ENCODE measurements at regions not wholly inside any gene's neighbourhood (a gene's known extent, or its start where the extent isn't known, plus 50 kb on each side); places are given as distances from the start of the nearest gene placed in this dataset.

DNA sequence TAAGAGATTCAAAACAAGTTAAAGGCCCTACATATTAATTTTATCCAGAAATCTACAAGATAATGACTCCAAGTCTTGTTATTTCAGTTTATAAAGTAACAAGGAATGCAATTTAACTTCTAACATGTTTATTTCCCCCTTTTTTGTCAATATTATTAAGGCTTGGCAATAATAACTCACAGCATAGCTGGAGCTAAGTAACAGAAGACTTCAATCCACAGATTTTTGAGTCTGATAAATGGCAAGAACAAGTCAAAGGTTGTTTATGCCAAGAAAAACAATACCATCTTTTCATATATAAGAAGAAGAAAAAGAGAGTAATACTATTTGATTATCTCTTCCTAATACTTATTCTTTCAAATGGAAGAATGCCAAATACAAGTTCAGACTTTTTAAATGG, 631.0 kb upstream of the CCDC54 start:
- no peak for TF ChIP-seq EZH2 (IDR thresholded peaks at IDR 0.05; ENCODE audit: borderline replicate concordance, low read length)
- TF ChIP-seq, protein P1, sequence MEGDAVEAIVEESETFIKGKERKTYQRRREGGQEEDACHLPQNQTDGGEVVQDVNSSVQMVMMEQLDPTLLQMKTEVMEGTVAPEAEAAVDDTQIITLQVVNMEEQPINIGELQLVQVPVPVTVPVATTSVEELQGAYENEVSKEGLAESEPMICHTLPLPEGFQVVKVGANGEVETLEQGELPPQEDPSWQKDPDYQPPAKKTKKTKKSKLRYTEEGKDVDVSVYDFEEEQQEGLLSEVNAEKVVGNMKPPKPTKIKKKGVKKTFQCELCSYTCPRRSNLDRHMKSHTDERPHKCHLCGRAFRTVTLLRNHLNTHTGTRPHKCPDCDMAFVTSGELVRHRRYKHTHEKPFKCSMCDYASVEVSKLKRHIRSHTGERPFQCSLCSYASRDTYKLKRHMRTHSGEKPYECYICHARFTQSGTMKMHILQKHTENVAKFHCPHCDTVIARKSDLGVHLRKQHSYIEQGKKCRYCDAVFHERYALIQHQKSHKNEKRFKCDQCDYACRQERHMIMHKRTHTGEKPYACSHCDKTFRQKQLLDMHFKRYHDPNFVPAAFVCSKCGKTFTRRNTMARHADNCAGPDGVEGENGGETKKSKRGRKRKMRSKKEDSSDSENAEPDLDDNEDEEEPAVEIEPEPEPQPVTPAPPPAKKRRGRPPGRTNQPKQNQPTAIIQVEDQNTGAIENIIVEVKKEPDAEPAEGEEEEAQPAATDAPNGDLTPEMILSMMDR (IDR thresholded peaks at IDR 0.05; ENCODE audit: low read length) = no peak

Measured in OCI-LY1 (cell line).